Neural progenitor cell (in vitro differentiated cells): ENCODE measurements at regions not wholly inside any gene's neighbourhood (a gene's known extent, or its start where the extent isn't known, plus 50 kb on each side); places are given as distances from the start of the nearest gene placed in this dataset.

ENCODE experiments used
- DNase-seq: peaks from one replicate; pipeline ENCODE4 v3.0.0-alpha.2; 2016; ENCODE audit warnings: low spot score
- H2AFZ ChIP-seq: fragments of 200-600 bp; sonication (generic); replicated peaks from 2 replicates; pipeline ENCODE4 v1.6.1; 2016; ENCODE audit warnings: antibody characterized with exemption
- H3F3A ChIP-seq: fragments of 200-600 bp; sonication (generic); 2 replicates; pipeline ENCODE4 v1.6.1; 2016; ENCODE audit warnings: antibody characterized with exemption, low read depth
- H3K27ac ChIP-seq: fragments of 200-600 bp; sonication (generic); 2 replicates; pipeline ENCODE4 v1.5.1; 2016; ENCODE audit warnings: mild to moderate bottlenecking
- H3K27me3 ChIP-seq: fragments of 200-600 bp; sonication (generic); 2 replicates; pipeline ENCODE4 v1.6.1; 2016; ENCODE audit warnings: mild to moderate bottlenecking, moderate library complexity
- H3K36me3 ChIP-seq: fragments of 200-600 bp; sonication (generic); 2 replicates; pipeline ENCODE4 v1.5.1; 2016
- H3K4me1 ChIP-seq: fragments of 200-600 bp; sonication (generic); 2 replicates; pipeline ENCODE4 v1.6.1; 2016; ENCODE audit warnings: mixed run types
- H3K4me2 ChIP-seq: fragments of 200-600 bp; sonication (generic); 2 replicates; pipeline ENCODE4 v1.6.1; 2016
- H3K4me3 ChIP-seq: fragments of 200-600 bp; sonication (generic); 2 replicates; pipeline ENCODE4 v1.5.1; 2016
- H3K79me2 ChIP-seq: fragments of 200-600 bp; sonication (generic); 2 replicates; pipeline ENCODE4 v1.6.1; 2016; ENCODE audit warnings: low read depth
- H3K9ac ChIP-seq: fragments of 200-600 bp; sonication (generic); 2 replicates; pipeline ENCODE4 v1.6.1; 2016
- H3K9me3 ChIP-seq: fragments of 200-600 bp; sonication (generic); 2 replicates; pipeline ENCODE4 v1.5.1; 2016; ENCODE audit warnings: low read depth
- H4K20me1 ChIP-seq: fragments of 200-600 bp; sonication (generic); 2 replicates; pipeline ENCODE4 v1.6.1; 2016; ENCODE audit warnings: low read depth
- H3K27ac Mint-ChIP-seq: 3 replicates; pipeline ENCODE4 v1.8.0; 2021; ENCODE audit warnings: mixed read lengths
- H3K27me3 Mint-ChIP-seq: 2 replicates; pipeline ENCODE4 v1.8.0; 2022; ENCODE audit warnings: low read depth, mild to moderate bottlenecking, inconsistent platforms, moderate library complexity, mixed read lengths; ENCODE audit not compliant: insufficient read depth
- H3K36me3 Mint-ChIP-seq: 3 replicates; pipeline ENCODE4 v1.8.0; 2021; ENCODE audit warnings: mixed read lengths
- H3K4me1 Mint-ChIP-seq: 3 replicates; pipeline ENCODE4 v1.8.0; 2021; ENCODE audit warnings: mixed read lengths
- H3K4me3 Mint-ChIP-seq: 3 replicates; pipeline ENCODE4 v1.8.0; 2021; ENCODE audit warnings: mild to moderate bottlenecking, moderate library complexity, mixed read lengths
- H3K9me3 Mint-ChIP-seq: 3 replicates; pipeline ENCODE4 v1.8.0; 2020; ENCODE audit warnings: mixed read lengths
- EZH2 ChIP-seq: fragments of 200-600 bp; sonication (generic); IDR thresholded peaks from 2 replicates; pipeline ENCODE4 v1.6.1; 2017; ENCODE audit warnings: antibody characterized with exemption, mild to moderate bottlenecking, moderate library complexity
- EZH2phosphoT487 ChIP-seq: fragments of 200-600 bp; sonication (generic); IDR thresholded peaks from 2 replicates; pipeline ENCODE4 v1.6.1; 2017; ENCODE audit warnings: antibody characterized with exemption
- TF ChIP-seq, protein P1 (sequence below): fragments of 200-600 bp; sonication (generic); IDR thresholded peaks from 2 replicates; pipeline ENCODE4 v1.5.1; 2017; ENCODE audit warnings: antibody characterized with exemption, mild to moderate bottlenecking

- no peaks in the 10 kb centered on the region for H4K20me1 ChIP-seq
- H3K27me3 Mint-ChIP-seq, result peaks cover 2% of the 10 kb centered on the region
- H3K79me2 ChIP-seq, result no peaks in the 10 kb centered on the region
- H3K27me3 ChIP-seq, result no peaks in the 10 kb centered on the region
- no peaks in the 10 kb centered on the region for H3K4me1 ChIP-seq
- no peak overlapping the region for H3K4me3 Mint-ChIP-seq
- no peak overlapping the region for H2AFZ ChIP-seq
- no peak for DNase-seq
- H3K4me3 ChIP-seq, result no peak overlapping the region
- no peaks in the 10 kb centered on the region for H3K36me3 Mint-ChIP-seq
- no peak overlapping the region for H3K4me2 ChIP-seq
- no peaks in the 10 kb centered on the region for H3F3A ChIP-seq
- H3K27ac Mint-ChIP-seq, result no peak overlapping the region
- H3K27ac ChIP-seq, result no peak overlapping the region
- no peaks in the 10 kb centered on the region for H3K36me3 ChIP-seq
- H3K9me3 ChIP-seq, result no peaks in the 10 kb centered on the region
- H3K4me1 Mint-ChIP-seq, result no peaks in the 10 kb centered on the region
- no peak overlapping the region for H3K9ac ChIP-seq
- TF ChIP-seq EZH2, result no peak
- TF ChIP-seq, protein P1, sequence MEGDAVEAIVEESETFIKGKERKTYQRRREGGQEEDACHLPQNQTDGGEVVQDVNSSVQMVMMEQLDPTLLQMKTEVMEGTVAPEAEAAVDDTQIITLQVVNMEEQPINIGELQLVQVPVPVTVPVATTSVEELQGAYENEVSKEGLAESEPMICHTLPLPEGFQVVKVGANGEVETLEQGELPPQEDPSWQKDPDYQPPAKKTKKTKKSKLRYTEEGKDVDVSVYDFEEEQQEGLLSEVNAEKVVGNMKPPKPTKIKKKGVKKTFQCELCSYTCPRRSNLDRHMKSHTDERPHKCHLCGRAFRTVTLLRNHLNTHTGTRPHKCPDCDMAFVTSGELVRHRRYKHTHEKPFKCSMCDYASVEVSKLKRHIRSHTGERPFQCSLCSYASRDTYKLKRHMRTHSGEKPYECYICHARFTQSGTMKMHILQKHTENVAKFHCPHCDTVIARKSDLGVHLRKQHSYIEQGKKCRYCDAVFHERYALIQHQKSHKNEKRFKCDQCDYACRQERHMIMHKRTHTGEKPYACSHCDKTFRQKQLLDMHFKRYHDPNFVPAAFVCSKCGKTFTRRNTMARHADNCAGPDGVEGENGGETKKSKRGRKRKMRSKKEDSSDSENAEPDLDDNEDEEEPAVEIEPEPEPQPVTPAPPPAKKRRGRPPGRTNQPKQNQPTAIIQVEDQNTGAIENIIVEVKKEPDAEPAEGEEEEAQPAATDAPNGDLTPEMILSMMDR, result no peak
- TF ChIP-seq EZH2phosphoT487, result no peak
- peaks cover 5% of the 10 kb centered on the region for H3K9me3 Mint-ChIP-seq
These were observed 832.7 kb downstream of the BRINP3 start for GRCh38 chr1:189644970-189645369.

GRCh38 chr1:189646066-189646465 lies 831.6 kb downstream of the BRINP3 start:
- no peaks in the 10 kb centered on the region for H4K20me1 ChIP-seq
- DNase-seq, result no peak
- H3K36me3 ChIP-seq, result no peaks in the 10 kb centered on the region
- no peaks in the 10 kb centered on the region for H3K4me1 Mint-ChIP-seq
- no peak overlapping the region for H3K27ac Mint-ChIP-seq
- H2AFZ ChIP-seq, result no peak overlapping the region
- peaks cover 5% of the 10 kb centered on the region for H3K9me3 Mint-ChIP-seq
- peaks cover 2% of the 10 kb centered on the region for H3K27me3 Mint-ChIP-seq
- H3K79me2 ChIP-seq, result no peaks in the 10 kb centered on the region
- no peaks in the 10 kb centered on the region for H3K27me3 ChIP-seq
- no peak overlapping the region for H3K4me3 ChIP-seq
- H3K9ac ChIP-seq, result no peak overlapping the region
- no peak overlapping the region for H3K4me3 Mint-ChIP-seq
- TF ChIP-seq, protein P1, result no peak
- TF ChIP-seq EZH2phosphoT487, result no peak
- TF ChIP-seq EZH2, result no peak
- H3K36me3 Mint-ChIP-seq, result no peaks in the 10 kb centered on the region
- H3K9me3 ChIP-seq, result no peaks in the 10 kb centered on the region
- no peak overlapping the region for H3K27ac ChIP-seq
- H3K4me1 ChIP-seq, result no peaks in the 10 kb centered on the region
- no peaks in the 10 kb centered on the region for H3F3A ChIP-seq
- no peak overlapping the region for H3K4me2 ChIP-seq

DNA sequence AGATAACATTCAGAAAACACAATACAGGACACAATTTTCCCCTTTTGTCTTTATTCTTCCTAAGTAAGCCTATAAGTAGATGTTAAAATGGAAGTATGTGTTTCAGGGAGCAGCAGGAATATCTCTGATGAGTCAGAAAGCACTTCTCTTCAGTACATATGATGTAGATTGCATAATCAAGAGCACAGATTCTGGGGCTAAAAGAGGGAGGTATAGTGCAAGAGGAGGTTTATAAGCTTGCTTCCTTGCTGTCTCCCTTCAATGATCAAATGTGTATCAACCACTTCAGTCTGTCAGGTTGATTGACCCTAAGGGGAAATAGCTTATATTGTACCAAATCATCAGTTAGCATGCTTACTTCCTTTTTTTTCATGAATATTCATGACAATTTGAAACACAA lies 822.8 kb downstream of the BRINP3 start:
- Histone ChIP-seq H3K27me3 (no peaks in the 10 kb centered on the region), H2AFZ (no peak overlapping the region), H3F3A (no peaks in the 10 kb centered on the region), H3K36me3 (no peaks in the 10 kb centered on the region), H3K79me2 (no peaks in the 10 kb centered on the region), H3K9me3 (no peaks in the 10 kb centered on the region), H3K27ac (no peak overlapping the region), H3K4me1 (no peaks in the 10 kb centered on the region), H3K9ac (no peak overlapping the region), H3K4me2 (no peak overlapping the region), H4K20me1 (no peaks in the 10 kb centered on the region), H3K4me3 (no peak overlapping the region)
- Mint-ChIP-seq H3K27ac (no peak overlapping the region), H3K4me3 (no peak overlapping the region), H3K27me3 (no peaks in the 10 kb centered on the region), H3K36me3 (no peaks in the 10 kb centered on the region), H3K4me1 (peaks cover 8% of the 10 kb centered on the region), H3K9me3 (no peaks in the 10 kb centered on the region)
- no peak for DNase-seq
- TF ChIP-seq, protein P1, result no peak
- TF ChIP-seq EZH2phosphoT487 (no peak), EZH2 (no peak)
